GM12874 (cell line): ENCODE measurements at regions not wholly inside any gene's neighbourhood (a gene's known extent, or its start where the extent isn't known, plus 50 kb on each side); places are given as distances from the start of the nearest gene placed in this dataset.

Source experiments
- TF ChIP-seq, protein P1 (sequence below): IDR thresholded peaks from 2 replicates; pipeline ENCODE4 v1.5.1; 2011; ENCODE audit warnings: low read depth, mild to moderate bottlenecking, control low read depth, low read length, moderate library complexity; ENCODE audit not compliant: insufficient read depth

GRCh38 chr12:91579516-91580263 lies 397.1 kb upstream of the DCN start:
- TF ChIP-seq, protein P1, sequence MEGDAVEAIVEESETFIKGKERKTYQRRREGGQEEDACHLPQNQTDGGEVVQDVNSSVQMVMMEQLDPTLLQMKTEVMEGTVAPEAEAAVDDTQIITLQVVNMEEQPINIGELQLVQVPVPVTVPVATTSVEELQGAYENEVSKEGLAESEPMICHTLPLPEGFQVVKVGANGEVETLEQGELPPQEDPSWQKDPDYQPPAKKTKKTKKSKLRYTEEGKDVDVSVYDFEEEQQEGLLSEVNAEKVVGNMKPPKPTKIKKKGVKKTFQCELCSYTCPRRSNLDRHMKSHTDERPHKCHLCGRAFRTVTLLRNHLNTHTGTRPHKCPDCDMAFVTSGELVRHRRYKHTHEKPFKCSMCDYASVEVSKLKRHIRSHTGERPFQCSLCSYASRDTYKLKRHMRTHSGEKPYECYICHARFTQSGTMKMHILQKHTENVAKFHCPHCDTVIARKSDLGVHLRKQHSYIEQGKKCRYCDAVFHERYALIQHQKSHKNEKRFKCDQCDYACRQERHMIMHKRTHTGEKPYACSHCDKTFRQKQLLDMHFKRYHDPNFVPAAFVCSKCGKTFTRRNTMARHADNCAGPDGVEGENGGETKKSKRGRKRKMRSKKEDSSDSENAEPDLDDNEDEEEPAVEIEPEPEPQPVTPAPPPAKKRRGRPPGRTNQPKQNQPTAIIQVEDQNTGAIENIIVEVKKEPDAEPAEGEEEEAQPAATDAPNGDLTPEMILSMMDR = no peak

- TF ChIP-seq, protein P1 = peak; percentile 7; the same call in 1 of the 2 replicates
Observed at GRCh38 chr12:91577586-91578539, 395.2 kb upstream of the DCN start.

DNA sequence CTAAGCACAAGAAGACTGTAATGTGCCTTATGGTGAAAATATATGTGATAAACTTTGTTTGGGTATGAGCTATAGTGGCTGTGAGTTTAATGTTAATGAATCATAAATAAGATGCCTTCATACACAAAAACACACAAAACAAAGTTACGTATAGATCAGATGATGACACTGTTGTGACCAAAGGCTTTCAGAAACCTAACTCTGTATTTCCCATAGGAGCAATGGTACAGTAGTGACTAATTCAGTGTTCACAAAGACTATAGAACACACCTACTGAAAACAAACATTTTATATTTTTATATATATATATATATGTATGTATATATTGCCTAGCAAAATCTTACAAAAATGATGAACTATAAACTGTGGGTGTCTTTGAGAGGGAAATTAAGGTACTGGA lies 393.8 kb upstream of the DCN start:
- TF ChIP-seq, protein P1 = no peak

DNA sequence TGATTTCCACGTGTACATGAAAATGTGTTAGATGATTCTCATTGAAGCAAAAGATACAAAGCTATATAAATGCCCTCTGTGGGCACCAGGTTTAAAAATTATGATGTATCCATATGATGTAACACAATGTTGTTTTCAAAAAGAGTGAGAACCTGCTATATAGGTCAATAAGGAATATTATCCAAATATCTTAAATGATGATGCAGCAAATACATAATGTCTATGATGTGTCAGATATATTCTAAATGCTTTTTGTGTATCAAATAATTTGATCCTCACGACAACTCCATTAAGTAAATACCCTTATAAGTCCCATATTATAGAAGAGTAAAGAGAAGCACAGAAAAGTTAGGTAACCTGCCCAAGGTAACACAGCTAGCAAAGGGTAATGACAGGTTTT lies 393.0 kb upstream of the DCN start:
- TF ChIP-seq, protein P1 = no peak

GRCh38 chr12:91574975-91575374 lies 392.4 kb upstream of the DCN start:
- TF ChIP-seq, protein P1 = no peak

DNA sequence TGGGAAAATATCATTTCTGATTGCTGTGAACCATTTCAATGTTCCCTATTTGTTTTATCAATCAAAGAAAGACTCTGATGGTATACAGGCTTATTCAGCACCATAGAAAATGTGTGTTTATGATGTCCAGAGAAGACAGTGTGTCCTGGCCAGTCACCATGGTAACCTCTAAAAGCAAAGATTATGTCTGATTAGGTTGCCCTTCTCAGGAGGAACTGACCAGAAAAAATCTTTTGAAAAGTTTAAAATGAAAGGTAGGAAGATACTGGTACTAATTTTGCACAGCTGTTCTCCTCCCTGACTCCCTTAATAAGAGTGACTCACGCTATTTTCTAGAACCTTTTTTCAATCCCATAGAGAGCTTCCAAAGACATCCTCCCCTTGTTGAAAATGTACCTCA lies 391.8 kb upstream of the DCN start:
- TF ChIP-seq, protein P1 = no peak

GRCh38 chr12:91572869-91573268 lies 390.3 kb upstream of the DCN start:
- TF ChIP-seq, protein P1 = no peak
